22Rv1 (cell line): ENCODE measurements at regions not wholly inside any gene's neighbourhood (a gene's known extent, or its start where the extent isn't known, plus 50 kb on each side); places are given as distances from the start of the nearest gene placed in this dataset.
"Not testable (repeated sequence)": the region's sequence is repeated elsewhere in the genome, so short reads cannot be mapped to it uniquely, and the experiment has no call there.

Source experiments
- H3K27ac ChIP-seq: fragments of 450-650 bp; 2 replicates; pipeline ENCODE4 v1.5.1; 2017
- ZFX ChIP-seq: fragments of 450-650 bp; IDR thresholded peaks from 2 replicates; pipeline ENCODE4 v1.6.1; 2017; ENCODE audit warnings: antibody characterized with exemption, borderline replicate concordance
- TF ChIP-seq, protein P1 (sequence below): fragments of 450-650 bp; IDR thresholded peaks from 2 replicates; pipeline ENCODE4 v1.5.1; 2017; ENCODE audit warnings: mild to moderate bottlenecking

DNA sequence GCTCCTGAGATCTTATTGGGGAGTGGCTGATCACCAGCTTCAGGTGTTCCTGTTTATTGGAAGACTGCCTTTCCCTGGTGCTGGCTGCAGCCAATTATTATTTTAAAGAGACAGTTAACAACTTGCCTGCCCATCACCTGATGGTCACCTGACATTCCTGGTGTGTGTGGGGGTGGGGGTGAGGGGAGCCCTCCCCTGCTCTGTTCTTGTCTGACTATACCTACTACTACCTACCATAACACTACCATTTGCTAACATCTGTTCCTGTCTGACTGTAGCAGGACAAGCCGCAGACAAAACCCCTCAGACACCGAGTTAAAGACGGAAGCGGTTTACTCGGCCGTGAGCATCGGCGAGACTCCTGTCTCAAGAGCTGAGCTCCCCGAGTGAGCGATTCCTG, 54.9 kb upstream of the NBPF3 start:
- H3K27ac ChIP-seq, result no peak overlapping the region
- TF ChIP-seq, protein P1, sequence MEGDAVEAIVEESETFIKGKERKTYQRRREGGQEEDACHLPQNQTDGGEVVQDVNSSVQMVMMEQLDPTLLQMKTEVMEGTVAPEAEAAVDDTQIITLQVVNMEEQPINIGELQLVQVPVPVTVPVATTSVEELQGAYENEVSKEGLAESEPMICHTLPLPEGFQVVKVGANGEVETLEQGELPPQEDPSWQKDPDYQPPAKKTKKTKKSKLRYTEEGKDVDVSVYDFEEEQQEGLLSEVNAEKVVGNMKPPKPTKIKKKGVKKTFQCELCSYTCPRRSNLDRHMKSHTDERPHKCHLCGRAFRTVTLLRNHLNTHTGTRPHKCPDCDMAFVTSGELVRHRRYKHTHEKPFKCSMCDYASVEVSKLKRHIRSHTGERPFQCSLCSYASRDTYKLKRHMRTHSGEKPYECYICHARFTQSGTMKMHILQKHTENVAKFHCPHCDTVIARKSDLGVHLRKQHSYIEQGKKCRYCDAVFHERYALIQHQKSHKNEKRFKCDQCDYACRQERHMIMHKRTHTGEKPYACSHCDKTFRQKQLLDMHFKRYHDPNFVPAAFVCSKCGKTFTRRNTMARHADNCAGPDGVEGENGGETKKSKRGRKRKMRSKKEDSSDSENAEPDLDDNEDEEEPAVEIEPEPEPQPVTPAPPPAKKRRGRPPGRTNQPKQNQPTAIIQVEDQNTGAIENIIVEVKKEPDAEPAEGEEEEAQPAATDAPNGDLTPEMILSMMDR, result no peak
- no peak for TF ChIP-seq ZFX

DNA sequence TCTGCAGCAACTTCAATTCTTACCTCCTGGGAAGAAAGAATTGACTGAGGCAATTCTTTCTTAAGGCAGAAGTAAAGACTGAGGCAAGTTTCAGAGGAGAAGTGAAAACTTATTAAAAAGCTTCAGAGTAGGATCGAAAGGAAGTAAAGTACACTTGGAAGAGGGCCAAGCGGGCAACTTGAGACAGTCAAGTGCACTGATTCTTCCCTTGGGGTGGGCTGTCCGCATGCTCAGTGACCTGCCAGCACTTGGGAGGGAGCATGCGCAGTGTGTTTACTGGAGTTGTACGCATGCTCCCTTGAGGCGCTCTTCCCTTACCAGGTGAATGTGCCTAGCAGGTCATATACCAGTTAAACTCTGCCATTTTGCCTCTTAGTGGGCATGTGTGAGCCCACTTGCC, 55.3 kb upstream of the NBPF3 start:
- TF ChIP-seq ZFX, result no peak
- TF ChIP-seq, protein P1, result no peak
- H3K27ac ChIP-seq, result no peak overlapping the region

DNA sequence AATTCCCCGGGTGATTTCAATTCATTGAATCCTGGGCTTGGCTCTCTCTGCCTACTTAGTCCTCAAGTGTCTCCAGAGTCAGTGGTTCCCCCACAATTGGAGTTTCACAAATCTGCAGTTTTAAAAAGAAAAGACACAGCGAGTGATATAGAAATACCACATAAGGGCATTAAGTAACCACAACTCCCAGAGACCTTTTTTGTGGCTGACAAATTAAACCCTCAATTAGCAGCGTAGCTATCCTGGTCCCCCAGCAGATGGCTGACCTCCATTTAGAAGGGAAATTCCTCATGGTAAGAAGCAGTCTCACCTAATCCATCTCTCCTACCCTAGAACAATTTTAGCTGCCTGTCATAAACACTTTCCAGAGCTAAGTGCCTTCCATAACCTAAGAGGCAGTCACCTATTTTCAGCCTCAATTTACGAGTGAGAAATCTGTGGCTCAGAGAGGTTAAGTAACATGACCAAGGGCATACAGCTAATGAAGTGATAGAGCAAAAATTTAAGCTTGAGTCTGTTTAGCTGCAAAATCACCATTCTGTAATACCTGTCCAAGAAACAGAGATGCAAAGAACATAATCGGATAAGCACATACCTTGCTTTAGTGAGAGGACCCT, 56.0 kb upstream of the NBPF3 start:
- no peak overlapping the region for H3K27ac ChIP-seq
- TF ChIP-seq ZFX, result no peak
- TF ChIP-seq, protein P1, result no peak

DNA sequence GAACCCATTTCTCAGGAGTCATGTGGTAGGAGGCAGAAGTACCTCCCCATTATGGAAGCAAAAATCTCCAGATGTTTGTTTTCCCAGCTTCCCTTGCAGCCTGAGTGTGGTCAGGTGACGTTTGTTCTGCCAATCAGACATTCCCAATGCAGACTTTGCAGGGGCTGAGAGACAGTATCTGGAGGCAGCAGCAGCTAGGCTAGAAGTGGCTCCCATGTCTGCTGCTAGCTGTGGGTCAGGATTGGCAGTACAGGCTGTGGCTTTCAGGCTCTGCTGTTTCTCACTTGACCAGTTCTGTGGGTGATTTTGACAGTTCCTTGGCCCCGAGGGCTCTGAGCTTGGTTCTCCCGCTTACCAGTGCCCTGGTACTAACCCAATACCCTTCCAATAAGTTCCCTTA, 58.6 kb upstream of the NBPF3 start:
- no peak overlapping the region for H3K27ac ChIP-seq
- TF ChIP-seq, protein P1, result no peak
- no peak for TF ChIP-seq ZFX

DNA sequence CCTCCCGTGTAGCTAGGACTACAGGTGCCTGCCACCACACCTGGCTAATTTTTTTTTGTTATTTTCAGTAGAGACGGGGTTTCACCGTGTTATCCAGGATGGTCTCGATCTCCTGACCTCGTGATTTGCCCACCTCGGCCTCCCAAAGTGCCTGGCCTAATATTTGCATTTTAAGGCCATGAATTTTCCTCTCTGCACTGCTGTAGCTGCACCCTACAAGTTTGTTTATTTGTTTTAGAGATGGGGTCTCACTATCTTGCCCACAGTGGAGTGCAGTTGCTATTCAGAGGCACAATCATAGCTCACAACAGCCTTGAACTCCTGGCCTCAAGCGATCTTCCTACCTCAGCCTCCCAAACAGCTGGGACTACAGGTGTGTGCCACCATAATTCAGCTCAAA, 59.8 kb upstream of the NBPF3 start:
- not testable (repeated sequence) for H3K27ac ChIP-seq

DNA sequence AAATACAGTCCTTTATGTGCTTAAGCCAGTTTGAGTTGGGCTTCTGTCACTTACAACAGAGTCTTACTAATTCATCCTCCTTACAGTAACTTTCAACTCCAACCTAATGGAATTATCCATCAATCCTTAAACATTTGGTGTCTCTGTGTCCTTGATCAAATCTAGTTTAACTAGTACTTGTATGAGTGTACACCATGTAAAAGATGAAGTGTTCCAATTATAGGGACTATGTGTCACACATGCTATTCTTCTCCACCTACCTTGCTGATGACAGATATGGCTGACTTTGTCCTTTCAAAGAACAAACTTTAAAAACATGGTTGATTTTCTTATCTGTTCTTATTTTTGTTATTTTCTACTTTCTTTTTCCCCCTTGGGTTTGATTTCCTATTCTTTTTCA, 60.4 kb upstream of the NBPF3 start:
- no peak for TF ChIP-seq ZFX
- H3K27ac ChIP-seq, result no peak overlapping the region

DNA sequence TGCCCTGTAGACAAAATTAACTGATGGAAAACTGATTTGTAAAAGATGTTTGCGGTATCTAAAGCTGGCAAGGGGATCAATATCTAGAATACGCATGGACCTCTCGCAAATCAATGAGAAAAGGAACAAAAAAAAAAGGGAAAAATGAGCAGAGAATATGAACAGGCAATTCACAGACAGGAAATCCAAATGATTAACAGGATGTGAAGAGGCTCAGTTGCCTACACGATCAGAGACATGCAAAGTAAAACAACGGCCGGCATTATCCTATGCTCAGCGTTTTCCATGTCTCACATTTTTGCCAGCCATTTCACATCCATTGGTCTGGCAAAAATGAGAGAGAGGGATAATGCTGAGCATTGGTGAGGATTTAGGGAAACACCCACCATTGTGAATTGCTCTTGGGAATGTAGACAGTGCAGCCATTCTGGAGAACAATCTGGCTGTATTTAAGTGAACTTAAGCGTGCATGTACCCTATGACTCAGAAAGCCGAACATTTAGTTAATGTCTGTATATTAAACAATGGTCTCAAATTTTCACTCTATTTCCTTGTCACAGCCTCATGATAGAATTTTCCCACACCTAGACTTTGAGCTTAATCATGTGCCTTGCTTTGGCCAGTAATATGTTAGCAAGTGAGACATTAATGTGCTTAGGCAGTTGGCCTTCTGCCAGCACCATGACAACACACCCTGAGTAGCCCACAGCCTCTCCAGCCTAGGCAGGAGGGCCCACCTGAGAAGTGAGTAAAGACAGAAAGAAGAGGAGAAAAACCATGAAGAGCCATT, 61.0 kb upstream of the NBPF3 start:
- TF ChIP-seq, protein P1, result no peak
- TF ChIP-seq ZFX, result no peak
- H3K27ac ChIP-seq, result no peak overlapping the region

DNA sequence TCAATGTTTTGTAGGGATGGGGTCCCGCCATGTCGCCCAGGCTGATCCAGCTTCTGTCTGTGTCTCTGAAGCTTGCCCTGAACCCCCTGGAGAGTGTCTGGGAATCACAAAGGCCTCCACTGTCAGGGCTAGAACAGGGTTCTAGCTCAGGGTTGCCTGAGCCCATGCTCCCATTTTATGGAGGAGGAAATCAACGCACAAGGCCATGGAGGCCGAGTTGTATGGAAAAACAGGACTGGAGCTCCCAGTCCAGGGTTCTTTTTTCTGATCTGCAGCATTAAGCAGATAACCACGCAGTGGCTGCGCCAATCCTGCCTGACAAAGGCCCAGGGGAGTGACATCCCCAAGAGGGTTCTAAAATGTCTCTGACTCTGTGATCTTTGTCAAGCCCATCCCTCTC, 67.6 kb upstream of the NBPF3 start:
- TF ChIP-seq, protein P1, result no peak
- TF ChIP-seq ZFX, result no peak
- no peak overlapping the region for H3K27ac ChIP-seq
